ENCODE measurements at regions not wholly inside any gene's neighbourhood (a gene's known extent, or its start where the extent isn't known, plus 50 kb on each side); places are given as distances from the start of the nearest gene placed in this dataset.

DNA sequence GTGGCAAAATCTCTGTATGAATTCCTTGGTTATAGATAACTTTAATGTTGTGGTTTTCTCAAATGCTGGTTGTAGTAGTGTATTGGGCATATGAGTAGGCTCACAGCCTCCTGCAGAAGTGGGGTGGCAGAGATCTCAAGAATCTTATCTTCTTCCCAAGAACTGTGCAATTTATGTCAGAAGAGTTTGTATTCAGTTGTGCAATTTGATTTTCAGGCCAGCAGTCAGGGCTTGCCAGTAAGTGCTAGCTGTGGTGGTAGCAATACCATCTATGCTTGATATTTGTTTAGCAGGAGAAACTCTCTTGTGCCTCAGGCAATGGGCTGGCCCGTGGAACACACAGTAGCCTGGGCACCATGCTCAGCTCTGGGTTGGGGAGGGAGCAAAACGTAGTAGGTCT is 58.4 kb upstream of the GOLIM4 start:
- TF ChIP-seq REST (IDR thresholded peaks at IDR 0.05; ENCODE audit: low read depth, low read length) (no peak), NRF1 (IDR thresholded peaks at IDR 0.05; ENCODE audit: low read depth, low read length) (no peak)

Measured in SK-N-SH (cell line).